ENCODE measurements at regions not wholly inside any gene's neighbourhood (a gene's known extent, or its start where the extent isn't known, plus 50 kb on each side); places are given as distances from the start of the nearest gene placed in this dataset.

DNA sequence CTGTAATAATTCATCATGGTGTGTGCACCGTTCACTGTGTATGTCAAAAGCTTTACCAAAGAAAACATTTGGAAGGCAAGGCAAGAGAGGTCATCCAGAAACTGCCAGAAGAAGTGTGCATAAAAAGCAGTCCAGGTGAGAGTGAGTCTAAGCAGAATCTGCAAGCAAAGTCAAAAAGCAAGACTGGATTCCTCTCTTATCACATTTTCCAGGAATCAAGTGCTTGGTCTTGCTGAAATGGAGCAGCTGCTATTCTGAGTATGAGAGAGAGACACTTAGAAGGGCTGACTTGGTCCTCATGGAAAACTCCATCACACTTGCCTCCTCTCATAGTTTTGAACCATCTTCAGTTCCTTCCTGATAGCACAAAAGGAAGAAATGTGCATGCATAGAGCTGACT is 231.3 kb downstream of the ANAPC1 start:
- TF ChIP-seq, protein P1, sequence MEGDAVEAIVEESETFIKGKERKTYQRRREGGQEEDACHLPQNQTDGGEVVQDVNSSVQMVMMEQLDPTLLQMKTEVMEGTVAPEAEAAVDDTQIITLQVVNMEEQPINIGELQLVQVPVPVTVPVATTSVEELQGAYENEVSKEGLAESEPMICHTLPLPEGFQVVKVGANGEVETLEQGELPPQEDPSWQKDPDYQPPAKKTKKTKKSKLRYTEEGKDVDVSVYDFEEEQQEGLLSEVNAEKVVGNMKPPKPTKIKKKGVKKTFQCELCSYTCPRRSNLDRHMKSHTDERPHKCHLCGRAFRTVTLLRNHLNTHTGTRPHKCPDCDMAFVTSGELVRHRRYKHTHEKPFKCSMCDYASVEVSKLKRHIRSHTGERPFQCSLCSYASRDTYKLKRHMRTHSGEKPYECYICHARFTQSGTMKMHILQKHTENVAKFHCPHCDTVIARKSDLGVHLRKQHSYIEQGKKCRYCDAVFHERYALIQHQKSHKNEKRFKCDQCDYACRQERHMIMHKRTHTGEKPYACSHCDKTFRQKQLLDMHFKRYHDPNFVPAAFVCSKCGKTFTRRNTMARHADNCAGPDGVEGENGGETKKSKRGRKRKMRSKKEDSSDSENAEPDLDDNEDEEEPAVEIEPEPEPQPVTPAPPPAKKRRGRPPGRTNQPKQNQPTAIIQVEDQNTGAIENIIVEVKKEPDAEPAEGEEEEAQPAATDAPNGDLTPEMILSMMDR (IDR thresholded peaks at IDR 0.05; ENCODE audit: borderline replicate concordance, extremely low read depth, low read length, poor library complexity, severe bottlenecking): no peak
- no peak for TF ChIP-seq EZH2 (IDR thresholded peaks at IDR 0.05; ENCODE audit: borderline replicate concordance, low read depth, low read length, severe bottlenecking)
